ENCODE measurements at regions not wholly inside any gene's neighbourhood (a gene's known extent, or its start where the extent isn't known, plus 50 kb on each side); places are given as distances from the start of the nearest gene placed in this dataset.

GRCh38 chrX:69314436-69315348, 149.4 kb upstream of the PJA1 start:
- TF ChIP-seq, protein P1, sequence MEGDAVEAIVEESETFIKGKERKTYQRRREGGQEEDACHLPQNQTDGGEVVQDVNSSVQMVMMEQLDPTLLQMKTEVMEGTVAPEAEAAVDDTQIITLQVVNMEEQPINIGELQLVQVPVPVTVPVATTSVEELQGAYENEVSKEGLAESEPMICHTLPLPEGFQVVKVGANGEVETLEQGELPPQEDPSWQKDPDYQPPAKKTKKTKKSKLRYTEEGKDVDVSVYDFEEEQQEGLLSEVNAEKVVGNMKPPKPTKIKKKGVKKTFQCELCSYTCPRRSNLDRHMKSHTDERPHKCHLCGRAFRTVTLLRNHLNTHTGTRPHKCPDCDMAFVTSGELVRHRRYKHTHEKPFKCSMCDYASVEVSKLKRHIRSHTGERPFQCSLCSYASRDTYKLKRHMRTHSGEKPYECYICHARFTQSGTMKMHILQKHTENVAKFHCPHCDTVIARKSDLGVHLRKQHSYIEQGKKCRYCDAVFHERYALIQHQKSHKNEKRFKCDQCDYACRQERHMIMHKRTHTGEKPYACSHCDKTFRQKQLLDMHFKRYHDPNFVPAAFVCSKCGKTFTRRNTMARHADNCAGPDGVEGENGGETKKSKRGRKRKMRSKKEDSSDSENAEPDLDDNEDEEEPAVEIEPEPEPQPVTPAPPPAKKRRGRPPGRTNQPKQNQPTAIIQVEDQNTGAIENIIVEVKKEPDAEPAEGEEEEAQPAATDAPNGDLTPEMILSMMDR (conservative IDR thresholded peaks at IDR 0.05), result no peak
- no peak for TF ChIP-seq EZH2 (IDR thresholded peaks at IDR 0.05; ENCODE audit: low read depth)

All from PC-9 (cell line).